ENCODE measurements at regions not wholly inside any gene's neighbourhood (a gene's known extent, or its start where the extent isn't known, plus 50 kb on each side); places are given as distances from the start of the nearest gene placed in this dataset.

GRCh38 chr4:127249767-127250108 is 383.0 kb upstream of the INTU start:
- Histone ChIP-seq H3K27me3 (ENCODE audit: control insufficient read depth in 1 of 2, insufficient read depth in 2 of 2, low read length in 2 of 2) (no peaks in the 10 kb centered on the region), H3K9ac (ENCODE audit: insufficient read depth, low read depth, low read length) (no peak overlapping the region), H3K36me3 (replicated peaks in 1 of 2; ENCODE audit: control insufficient read depth in 1 of 2, insufficient read depth in 2 of 2, low read length in 2 of 2) (no peaks in the 10 kb centered on the region), H3K4me2 (ENCODE audit: low read depth, low read length) (no peak overlapping the region), H3K4me3 (replicated peaks in 1 of 3; ENCODE audit: insufficient read depth in 1 of 3, low read depth in 2 of 3, low read length in 3 of 3) (no peak overlapping the region), H4K20me1 (ENCODE audit: insufficient read depth, low read length) (no peaks in the 10 kb centered on the region), H3K27ac (ENCODE audit: extremely low read length, insufficient read depth, low read length) (no peak overlapping the region), H3K4me1 (ENCODE audit: insufficient read depth, low read length) (no peaks in the 10 kb centered on the region), H3K79me2 (ENCODE audit: insufficient read depth, low read length) (no peaks in the 10 kb centered on the region), H2AFZ (ENCODE audit: low read length) (no peak overlapping the region), H3K9me3 (ENCODE audit: low read length) (no peaks in the 10 kb centered on the region)
- TF ChIP-seq ZNF44 (CRISPR knock-in tag; IDR thresholded peaks at IDR 0.05) (no peak), ZNF33A (CRISPR knock-in tag; IDR thresholded peaks at IDR 0.05; ENCODE audit: borderline replicate concordance) (no peak), BHLHE40 (IDR thresholded peaks at IDR 0.05; ENCODE audit: low read length) (no peak)
- no peak for ATAC-seq
- 0% methylated on average over 3 of the region's 3 CpGs for WGBS (ENCODE audit: low lambda C conversion rate)
- BruUV-seq (replicated peaks) = no TSS peak
- DNase-seq (ENCODE audit: low spot score) = no peak
- FAIRE-seq = no peak
- ChIA-PET POLR2A (no interaction called here), CTCF (ENCODE audit: low intra/inter-chr PET ratio, low total read pairs) (no interaction called here)
- intact Hi-C loops (cut with micrococcal nuclease; ENCODE audit: unreplicated experiment) (no loop called here), in situ Hi-C loops (cut with HindIII; ENCODE audit: extremely low pct_ligation_motif_present, low pct_unique_long_range_greater_than_20kb) (no loop called here)

- no peak for FAIRE-seq
- H3K4me1 ChIP-seq (ENCODE audit: insufficient read depth, low read length) = no peaks in the 10 kb centered on the region
- H3K36me3 ChIP-seq (replicated peaks in 1 of 2; ENCODE audit: control insufficient read depth in 1 of 2, insufficient read depth in 2 of 2, low read length in 2 of 2) = no peaks in the 10 kb centered on the region
- ChIA-PET CTCF (ENCODE audit: low intra/inter-chr PET ratio, low total read pairs) (no interaction called here), POLR2A (no interaction called here)
- intact Hi-C loops (cut with micrococcal nuclease; ENCODE audit: unreplicated experiment) (no loop called here), in situ Hi-C loops (cut with HindIII; ENCODE audit: extremely low pct_ligation_motif_present, low pct_unique_long_range_greater_than_20kb) (no loop called here)
- no peaks in the 10 kb centered on the region for H3K79me2 ChIP-seq (ENCODE audit: insufficient read depth, low read length)
- H3K4me2 ChIP-seq (ENCODE audit: low read depth, low read length) = no peak overlapping the region
- H3K27ac ChIP-seq (ENCODE audit: extremely low read length, insufficient read depth, low read length) = no peak overlapping the region
- H3K9me3 ChIP-seq (ENCODE audit: low read length) = peaks cover 4% of the 10 kb centered on the region; the same call in 1 of the 2 replicates
- no peak for DNase-seq (ENCODE audit: low spot score)
- no peak overlapping the region for H3K9ac ChIP-seq (ENCODE audit: insufficient read depth, low read depth, low read length)
- H3K4me3 ChIP-seq (replicated peaks in 1 of 3; ENCODE audit: insufficient read depth in 1 of 3, low read depth in 2 of 3, low read length in 3 of 3) = no peak overlapping the region
- no peaks in the 10 kb centered on the region for H3K27me3 ChIP-seq (ENCODE audit: control insufficient read depth in 1 of 2, insufficient read depth in 2 of 2, low read length in 2 of 2)
- WGBS (ENCODE audit: low lambda C conversion rate) = 3% methylated on average over 5 of the region's 5 CpGs
- ATAC-seq = no peak
- no peak overlapping the region for H2AFZ ChIP-seq (ENCODE audit: low read length)
- BruUV-seq (replicated peaks) = no TSS peak
- no peaks in the 10 kb centered on the region for H4K20me1 ChIP-seq (ENCODE audit: insufficient read depth, low read length)
- TF ChIP-seq KDM5B (CRISPR knock-in tag; IDR thresholded peaks at IDR 0.05; ENCODE audit: borderline replicate concordance) (no peak), ZNF335 (CRISPR knock-in tag; IDR thresholded peaks at IDR 0.05) (no peak), TOE1 (CRISPR knock-in tag; IDR thresholded peaks at IDR 0.05) (no peak), MXD1 (CRISPR knock-in tag; IDR thresholded peaks at IDR 0.05) (no peak), HES4 (CRISPR knock-in tag; IDR thresholded peaks at IDR 0.05; ENCODE audit: borderline replicate concordance) (no peak), ZNF556 (CRISPR knock-in tag; IDR thresholded peaks at IDR 0.05; ENCODE audit: borderline replicate concordance) (no peak), SKIL (CRISPR knock-in tag; IDR thresholded peaks at IDR 0.05; ENCODE audit: borderline replicate concordance) (no peak), ZMYM3 (CRISPR knock-in tag; IDR thresholded peaks at IDR 0.05) (no peak), SNAPC5 (CRISPR knock-in tag; IDR thresholded peaks at IDR 0.05; ENCODE audit: borderline replicate concordance) (no peak), PPARG (CRISPR knock-in tag; conservative IDR thresholded peaks at IDR 0.05) (no peak), TRAFD1 (CRISPR knock-in tag; IDR thresholded peaks at IDR 0.05; ENCODE audit: borderline replicate concordance) (no peak), ZNF34 (CRISPR knock-in tag; IDR thresholded peaks at IDR 0.05; ENCODE audit: borderline replicate concordance) (no peak), CBX1 (IDR thresholded peaks at IDR 0.05; ENCODE audit: low read depth) (no peak), HOXA7 (CRISPR knock-in tag; IDR thresholded peaks at IDR 0.05) (no peak)
These were observed 382.2 kb upstream of the INTU start for GRCh38 chr4:127250577-127250976.
